GM21423 (cell line): ENCODE measurements at regions not wholly inside any gene's neighbourhood (a gene's known extent, or its start where the extent isn't known, plus 50 kb on each side); places are given as distances from the start of the nearest gene placed in this dataset.
"Not testable (repeated sequence)": the region's sequence is repeated elsewhere in the genome, so short reads cannot be mapped to it uniquely, and the experiment has no call there.

Experiments
- ATAC-seq: cut with Tn5 transposase; IDR thresholded peaks from one replicate; pipeline ENCODE4 v1.9.1; 2021; ENCODE audit warnings: mild to moderate bottlenecking, moderate library complexity; ENCODE audit not compliant: unreplicated experiment

DNA sequence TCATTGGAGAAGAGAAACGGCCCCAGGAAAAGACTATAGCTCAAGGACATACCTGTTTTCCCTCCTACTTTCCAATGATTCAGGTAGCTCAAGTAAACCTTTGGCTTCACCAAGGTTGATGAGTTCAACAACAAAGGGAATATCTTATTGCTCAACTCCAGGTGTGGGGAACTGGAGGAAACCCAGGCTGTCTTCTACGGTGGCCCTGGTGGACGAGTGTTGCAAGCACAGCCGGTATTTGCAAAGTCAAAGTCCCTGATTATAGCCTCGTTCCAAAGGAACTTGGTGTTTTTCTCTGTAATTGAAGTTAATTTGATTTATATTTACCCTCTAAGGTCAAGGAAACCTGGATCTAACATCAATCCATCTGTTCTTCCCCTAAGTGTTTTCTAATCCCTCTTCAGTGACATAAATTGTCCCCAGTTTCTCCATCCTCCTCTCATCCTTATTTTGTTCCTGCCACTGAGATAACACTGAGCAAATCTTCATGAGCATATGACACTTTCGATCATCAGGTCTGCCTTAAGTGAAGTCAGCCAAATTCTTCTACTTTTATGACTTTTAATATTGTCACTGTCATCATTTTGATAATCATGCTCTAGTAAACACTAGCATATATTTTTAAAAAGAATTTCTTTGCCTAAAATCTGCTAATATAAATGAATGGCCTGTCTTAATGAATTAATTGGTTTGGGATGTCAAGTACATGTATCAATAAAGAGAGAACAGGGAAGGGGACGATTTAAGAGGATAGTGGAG, 174.6 kb upstream of the TBX3 start:
- ATAC-seq = no peak

DNA sequence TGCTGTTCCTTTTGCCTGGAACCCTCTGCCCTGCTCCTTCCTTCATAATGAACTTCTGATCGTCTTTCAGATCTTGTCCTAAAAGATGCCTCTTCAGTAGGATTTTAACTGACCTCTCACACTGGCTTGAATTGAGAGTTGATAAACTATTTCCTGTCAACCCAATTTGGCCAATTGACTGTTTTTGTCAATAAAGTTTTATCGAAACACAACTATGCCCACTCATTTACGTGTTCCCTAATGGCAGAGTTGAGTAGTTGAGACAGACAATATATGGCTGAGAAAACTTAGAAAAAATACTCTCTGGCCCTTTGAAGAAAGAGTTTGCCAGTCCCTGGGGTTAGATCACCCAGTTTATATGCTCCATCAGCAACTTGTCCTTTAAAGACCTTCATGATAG, 171.7 kb upstream of the TBX3 start:
- ATAC-seq = no peak

GRCh38 chr12:114852976-114853529, 169.1 kb upstream of the TBX3 start:
- ATAC-seq = no peak

- no peak for ATAC-seq
These were observed 168.0 kb upstream of the TBX3 start for GRCh38 chr12:114851981-114852380.

- ATAC-seq = no peak
These were observed 166.8 kb upstream of the TBX3 start for GRCh38 chr12:114850661-114851275.

DNA sequence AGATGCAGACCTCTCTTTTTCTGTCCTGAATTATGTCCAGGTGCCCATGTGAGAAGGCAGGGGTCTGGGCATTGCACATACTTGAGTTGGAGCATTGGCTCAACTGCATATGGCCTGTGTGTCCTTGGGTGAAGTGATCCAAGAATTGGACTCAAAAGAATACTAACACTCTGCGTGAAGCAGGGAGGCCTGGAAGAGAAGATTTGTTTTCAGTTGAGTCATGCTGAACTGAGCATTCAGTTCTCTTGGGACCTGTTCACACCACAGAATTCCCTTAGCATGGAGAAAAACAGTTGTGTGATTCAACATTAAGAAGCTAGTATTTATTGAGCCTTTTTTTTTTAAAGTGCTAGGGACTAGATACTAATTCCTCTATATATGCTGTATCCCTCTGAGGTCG, 164.7 kb upstream of the TBX3 start:
- ATAC-seq = no peak

- ATAC-seq = no peak
These were observed 163.6 kb upstream of the TBX3 start for GRCh38 chr12:114847441-114848035.

- no peak for ATAC-seq
These were observed 162.8 kb upstream of the TBX3 start for GRCh38 chr12:114846771-114847170.

GRCh38 chr12:114841557-114842251, 157.7 kb upstream of the TBX3 start:
- no peak for ATAC-seq

DNA sequence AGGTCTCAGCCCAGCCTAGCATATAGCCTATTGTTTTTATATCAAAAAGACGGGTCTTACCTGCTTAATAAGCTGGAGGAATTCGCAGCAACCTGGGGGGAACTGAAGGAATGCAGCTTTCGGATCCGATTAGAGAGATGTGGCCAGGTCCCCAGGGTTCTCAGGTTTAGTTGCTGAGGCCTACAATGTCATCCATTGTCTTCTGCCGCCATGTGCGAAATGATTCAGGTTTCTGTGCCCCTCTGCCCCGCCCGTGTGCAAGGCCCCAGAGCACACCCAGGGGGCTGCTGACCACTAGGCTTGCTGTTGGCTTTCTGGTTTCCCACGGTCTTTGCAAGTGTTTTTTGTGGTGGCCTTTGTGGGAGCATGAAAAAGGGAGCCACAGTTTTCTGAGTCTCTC, 154.5 kb upstream of the TBX3 start:
- no peak for ATAC-seq

GRCh38 chr12:114836609-114837008, 152.6 kb upstream of the TBX3 start:
- ATAC-seq = no peak

GRCh38 chr12:114835031-114835430, 151.1 kb upstream of the TBX3 start:
- ATAC-seq = no peak

GRCh38 chr12:114834621-114835020, 150.6 kb upstream of the TBX3 start:
- no peak for ATAC-seq

- no peak for ATAC-seq
These were observed 145.9 kb upstream of the TBX3 start for GRCh38 chr12:114829833-114830232.

GRCh38 chr12:114829244-114829643, 145.3 kb upstream of the TBX3 start:
- not testable (repeated sequence) for ATAC-seq

DNA sequence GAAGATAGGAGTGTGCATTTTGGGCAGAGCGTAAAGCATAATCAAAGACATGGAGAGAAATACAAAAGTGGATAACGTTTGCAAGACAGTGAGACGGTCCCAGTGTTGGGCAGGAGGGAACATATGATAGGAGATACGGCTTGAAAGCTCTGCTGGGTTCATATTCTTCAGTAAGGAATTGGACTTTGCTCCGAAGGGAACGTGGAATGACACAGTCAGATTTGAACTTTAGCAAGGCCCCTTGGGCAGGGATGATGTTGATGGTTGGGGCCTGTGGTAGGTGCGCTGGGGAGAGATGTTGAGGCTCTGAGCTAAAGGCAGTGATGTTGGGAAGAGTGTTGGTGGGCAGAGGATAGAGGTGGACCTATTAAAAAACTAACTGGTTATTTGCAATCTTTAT, 143.5 kb upstream of the TBX3 start:
- no peak for ATAC-seq

- ATAC-seq = no peak
These were observed 142.3 kb upstream of the TBX3 start for GRCh38 chr12:114826244-114826643.

GRCh38 chr12:114823724-114824123, 139.7 kb upstream of the TBX3 start:
- no peak for ATAC-seq

DNA sequence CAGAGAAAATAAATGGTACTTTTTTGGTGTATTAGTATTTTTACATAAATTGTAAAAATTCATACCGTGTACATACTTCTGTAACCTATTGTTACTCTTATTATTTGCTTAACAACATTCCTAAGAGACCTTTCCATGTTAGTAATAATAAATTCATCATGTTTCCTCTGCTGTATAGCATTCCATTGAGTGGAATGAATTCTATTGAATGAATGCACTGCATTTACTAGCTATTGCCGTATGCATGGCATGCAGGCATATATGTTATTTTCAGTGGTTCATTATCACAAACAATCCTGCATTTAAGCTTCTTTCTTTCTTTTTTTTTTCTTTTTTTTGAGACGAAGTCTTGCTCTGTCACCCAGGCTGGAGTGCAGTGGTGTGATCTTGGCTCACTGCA, 137.6 kb upstream of the TBX3 start:
- ATAC-seq = no peak

DNA sequence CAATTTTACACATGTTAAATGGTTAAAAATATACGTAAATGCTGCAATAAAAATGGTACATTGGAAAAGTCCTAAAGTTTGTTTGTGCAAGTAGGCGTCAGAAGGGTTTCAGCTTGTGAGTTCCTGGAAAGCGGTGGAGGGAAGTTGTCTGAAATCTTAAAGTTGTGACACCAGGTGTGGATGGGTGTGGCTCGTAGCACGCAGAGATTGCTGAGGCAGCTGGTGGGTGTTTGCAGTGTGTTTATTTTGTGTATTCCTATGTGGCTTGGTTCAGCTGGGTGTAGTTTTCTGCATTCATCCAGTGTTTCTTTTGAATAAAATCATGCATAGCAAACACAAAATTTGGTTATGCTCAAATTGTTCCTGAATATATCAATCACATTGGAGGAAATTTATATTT, 136.8 kb upstream of the TBX3 start:
- ATAC-seq = no peak
